ENCODE measurements at regions not wholly inside any gene's neighbourhood (a gene's known extent, or its start where the extent isn't known, plus 50 kb on each side); places are given as distances from the start of the nearest gene placed in this dataset.

DNA sequence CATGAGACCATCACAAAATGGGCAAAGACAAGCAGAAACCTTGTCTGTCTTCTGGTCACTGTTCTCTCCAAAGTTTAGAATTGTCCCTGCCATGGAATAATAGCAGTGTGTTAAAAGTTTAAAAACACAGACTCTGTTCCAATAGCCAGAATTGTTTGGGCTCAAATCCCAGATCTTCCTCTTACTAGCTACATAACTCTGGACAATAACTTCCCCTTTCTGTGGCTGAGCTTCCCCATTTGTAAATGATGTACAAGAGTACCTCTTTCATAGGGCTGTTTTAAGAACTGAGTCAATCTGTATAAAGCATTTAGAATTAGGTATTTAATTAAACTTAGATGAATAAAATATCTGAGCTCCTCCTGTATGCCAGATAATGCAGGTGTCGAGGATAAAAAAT is 623.0 kb downstream of the NTRK3 start:
- H3K27me3 ChIP-seq (ENCODE audit: insufficient read depth) = no peaks in the 10 kb centered on the region
- peaks cover 20% of the 10 kb centered on the region for H3K9me2 ChIP-seq (ENCODE audit: insufficient read depth)
- no peaks in the 10 kb centered on the region for H3K9me3 Mint-ChIP-seq
- no peak overlapping the region for H3K4me3 Mint-ChIP-seq
- no peak for TF ChIP-seq POLR2AphosphoS5 (IDR thresholded peaks at IDR 0.05; ENCODE audit: low read depth)
- no peak for TF ChIP-seq ZNF331 (CRISPR knock-in tag; IDR thresholded peaks at IDR 0.05; ENCODE audit: low read depth)
- no peak for TF ChIP-seq JUNB (IDR thresholded peaks at IDR 0.05; ENCODE audit: unreplicated experiment)
- no peak for TF ChIP-seq CREB1 (CRISPR knock-in tag; IDR thresholded peaks at IDR 0.05; ENCODE audit: low read depth)
- TF ChIP-seq NANOG (IDR thresholded peaks at IDR 0.05; ENCODE audit: borderline replicate concordance) = no peak
- TF ChIP-seq, protein P1, sequence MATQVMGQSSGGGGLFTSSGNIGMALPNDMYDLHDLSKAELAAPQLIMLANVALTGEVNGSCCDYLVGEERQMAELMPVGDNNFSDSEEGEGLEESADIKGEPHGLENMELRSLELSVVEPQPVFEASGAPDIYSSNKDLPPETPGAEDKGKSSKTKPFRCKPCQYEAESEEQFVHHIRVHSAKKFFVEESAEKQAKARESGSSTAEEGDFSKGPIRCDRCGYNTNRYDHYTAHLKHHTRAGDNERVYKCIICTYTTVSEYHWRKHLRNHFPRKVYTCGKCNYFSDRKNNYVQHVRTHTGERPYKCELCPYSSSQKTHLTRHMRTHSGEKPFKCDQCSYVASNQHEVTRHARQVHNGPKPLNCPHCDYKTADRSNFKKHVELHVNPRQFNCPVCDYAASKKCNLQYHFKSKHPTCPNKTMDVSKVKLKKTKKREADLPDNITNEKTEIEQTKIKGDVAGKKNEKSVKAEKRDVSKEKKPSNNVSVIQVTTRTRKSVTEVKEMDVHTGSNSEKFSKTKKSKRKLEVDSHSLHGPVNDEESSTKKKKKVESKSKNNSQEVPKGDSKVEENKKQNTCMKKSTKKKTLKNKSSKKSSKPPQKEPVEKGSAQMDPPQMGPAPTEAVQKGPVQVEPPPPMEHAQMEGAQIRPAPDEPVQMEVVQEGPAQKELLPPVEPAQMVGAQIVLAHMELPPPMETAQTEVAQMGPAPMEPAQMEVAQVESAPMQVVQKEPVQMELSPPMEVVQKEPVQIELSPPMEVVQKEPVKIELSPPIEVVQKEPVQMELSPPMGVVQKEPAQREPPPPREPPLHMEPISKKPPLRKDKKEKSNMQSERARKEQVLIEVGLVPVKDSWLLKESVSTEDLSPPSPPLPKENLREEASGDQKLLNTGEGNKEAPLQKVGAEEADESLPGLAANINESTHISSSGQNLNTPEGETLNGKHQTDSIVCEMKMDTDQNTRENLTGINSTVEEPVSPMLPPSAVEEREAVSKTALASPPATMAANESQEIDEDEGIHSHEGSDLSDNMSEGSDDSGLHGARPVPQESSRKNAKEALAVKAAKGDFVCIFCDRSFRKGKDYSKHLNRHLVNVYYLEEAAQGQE (IDR thresholded peaks at IDR 0.05; ENCODE audit: unreplicated experiment) = no peak
- TF ChIP-seq STAT1 (IDR thresholded peaks at IDR 0.05; ENCODE audit: unreplicated experiment) = no peak
- no peaks in the 10 kb centered on the region for H3K27me3 Mint-ChIP-seq (ENCODE audit: insufficient read depth, low read depth, poor library complexity)
- H2AFZ ChIP-seq = no peak overlapping the region
- H3F3A ChIP-seq (replicated peaks; ENCODE audit: low read depth) = no peaks in the 10 kb centered on the region
- ATAC-seq (no peak), DNase-seq (ENCODE audit: low spot score) (no peak)
- no peak overlapping the region for H3K4me2 ChIP-seq
- H3K4me3 ChIP-seq = no peak overlapping the region
- H3K79me2 ChIP-seq (replicated peaks; ENCODE audit: insufficient read depth) = no peaks in the 10 kb centered on the region
- no peak overlapping the region for H3K27ac ChIP-seq (ENCODE audit: low read depth)
- H3K27ac Mint-ChIP-seq = no peak overlapping the region
- H3K36me3 Mint-ChIP-seq (ENCODE audit: low read depth) = no peaks in the 10 kb centered on the region
- H4K20me1 ChIP-seq (replicated peaks; ENCODE audit: insufficient read depth) = no peaks in the 10 kb centered on the region
- H3K4me1 ChIP-seq (ENCODE audit: insufficient read depth) = no peaks in the 10 kb centered on the region
- H3K36me3 ChIP-seq (ENCODE audit: insufficient read depth) = no peaks in the 10 kb centered on the region
- peaks cover under 1% of the 10 kb centered on the region; the same call in 2 of the 3 replicates for H3K4me1 Mint-ChIP-seq

DNA sequence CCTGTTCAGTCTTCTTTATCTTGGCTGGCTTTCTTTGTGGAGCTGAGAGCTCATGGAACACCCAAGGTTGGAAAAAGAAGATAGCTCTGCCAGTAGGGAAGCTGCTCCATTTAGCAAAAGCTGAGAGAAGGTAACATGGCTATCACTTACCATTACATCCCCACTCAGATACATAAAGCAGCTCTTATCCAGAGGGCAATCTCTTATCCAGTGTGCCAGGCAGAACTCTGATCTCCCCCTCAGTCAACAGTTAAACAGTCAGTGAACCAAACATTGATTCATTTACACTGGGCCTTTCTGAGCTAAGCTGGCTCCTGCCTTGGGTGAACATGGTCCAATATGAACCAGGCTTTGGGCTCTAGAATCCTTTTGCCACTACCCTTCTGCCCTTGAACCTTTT is 624.2 kb downstream of the NTRK3 start:
- H3K4me2 ChIP-seq = no peak overlapping the region
- Mint-ChIP-seq H3K27ac (no peak overlapping the region), H3K27me3 (ENCODE audit: insufficient read depth, low read depth, poor library complexity) (no peaks in the 10 kb centered on the region), H3K36me3 (ENCODE audit: low read depth) (no peaks in the 10 kb centered on the region), H3K4me3 (no peak overlapping the region), H3K4me1 (no peaks in the 10 kb centered on the region), H3K9me3 (no peaks in the 10 kb centered on the region)
- H3F3A ChIP-seq (replicated peaks; ENCODE audit: low read depth) = no peaks in the 10 kb centered on the region
- H3K4me3 ChIP-seq = no peak overlapping the region
- H3K27ac ChIP-seq (ENCODE audit: low read depth) = no peak overlapping the region
- H2AFZ ChIP-seq = no peak overlapping the region
- H3K9me2 ChIP-seq (ENCODE audit: insufficient read depth) = peaks cover 15% of the 10 kb centered on the region
- no peaks in the 10 kb centered on the region for H3K27me3 ChIP-seq (ENCODE audit: insufficient read depth)
- DNase-seq (ENCODE audit: low spot score) = no peak
- no peak for ATAC-seq
- H3K4me1 ChIP-seq (ENCODE audit: insufficient read depth) = no peaks in the 10 kb centered on the region
- no peaks in the 10 kb centered on the region for H4K20me1 ChIP-seq (replicated peaks; ENCODE audit: insufficient read depth)
- no peaks in the 10 kb centered on the region for H3K79me2 ChIP-seq (replicated peaks; ENCODE audit: insufficient read depth)
- no peaks in the 10 kb centered on the region for H3K36me3 ChIP-seq (ENCODE audit: insufficient read depth)
- TF ChIP-seq ZNF114 (CRISPR knock-in tag; IDR thresholded peaks at IDR 0.05) (no peak), POLR2AphosphoS5 (IDR thresholded peaks at IDR 0.05; ENCODE audit: low read depth) (no peak), NANOG (IDR thresholded peaks at IDR 0.05; ENCODE audit: borderline replicate concordance) (no peak), EZH2 (IDR thresholded peaks at IDR 0.05; ENCODE audit: low read depth, unreplicated experiment) (no peak)
- TF ChIP-seq, protein P2, sequence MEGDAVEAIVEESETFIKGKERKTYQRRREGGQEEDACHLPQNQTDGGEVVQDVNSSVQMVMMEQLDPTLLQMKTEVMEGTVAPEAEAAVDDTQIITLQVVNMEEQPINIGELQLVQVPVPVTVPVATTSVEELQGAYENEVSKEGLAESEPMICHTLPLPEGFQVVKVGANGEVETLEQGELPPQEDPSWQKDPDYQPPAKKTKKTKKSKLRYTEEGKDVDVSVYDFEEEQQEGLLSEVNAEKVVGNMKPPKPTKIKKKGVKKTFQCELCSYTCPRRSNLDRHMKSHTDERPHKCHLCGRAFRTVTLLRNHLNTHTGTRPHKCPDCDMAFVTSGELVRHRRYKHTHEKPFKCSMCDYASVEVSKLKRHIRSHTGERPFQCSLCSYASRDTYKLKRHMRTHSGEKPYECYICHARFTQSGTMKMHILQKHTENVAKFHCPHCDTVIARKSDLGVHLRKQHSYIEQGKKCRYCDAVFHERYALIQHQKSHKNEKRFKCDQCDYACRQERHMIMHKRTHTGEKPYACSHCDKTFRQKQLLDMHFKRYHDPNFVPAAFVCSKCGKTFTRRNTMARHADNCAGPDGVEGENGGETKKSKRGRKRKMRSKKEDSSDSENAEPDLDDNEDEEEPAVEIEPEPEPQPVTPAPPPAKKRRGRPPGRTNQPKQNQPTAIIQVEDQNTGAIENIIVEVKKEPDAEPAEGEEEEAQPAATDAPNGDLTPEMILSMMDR (conservative IDR thresholded peaks at IDR 0.05; ENCODE audit: low read depth in 2 of 2) = no peak
- TF ChIP-seq, protein P3, sequence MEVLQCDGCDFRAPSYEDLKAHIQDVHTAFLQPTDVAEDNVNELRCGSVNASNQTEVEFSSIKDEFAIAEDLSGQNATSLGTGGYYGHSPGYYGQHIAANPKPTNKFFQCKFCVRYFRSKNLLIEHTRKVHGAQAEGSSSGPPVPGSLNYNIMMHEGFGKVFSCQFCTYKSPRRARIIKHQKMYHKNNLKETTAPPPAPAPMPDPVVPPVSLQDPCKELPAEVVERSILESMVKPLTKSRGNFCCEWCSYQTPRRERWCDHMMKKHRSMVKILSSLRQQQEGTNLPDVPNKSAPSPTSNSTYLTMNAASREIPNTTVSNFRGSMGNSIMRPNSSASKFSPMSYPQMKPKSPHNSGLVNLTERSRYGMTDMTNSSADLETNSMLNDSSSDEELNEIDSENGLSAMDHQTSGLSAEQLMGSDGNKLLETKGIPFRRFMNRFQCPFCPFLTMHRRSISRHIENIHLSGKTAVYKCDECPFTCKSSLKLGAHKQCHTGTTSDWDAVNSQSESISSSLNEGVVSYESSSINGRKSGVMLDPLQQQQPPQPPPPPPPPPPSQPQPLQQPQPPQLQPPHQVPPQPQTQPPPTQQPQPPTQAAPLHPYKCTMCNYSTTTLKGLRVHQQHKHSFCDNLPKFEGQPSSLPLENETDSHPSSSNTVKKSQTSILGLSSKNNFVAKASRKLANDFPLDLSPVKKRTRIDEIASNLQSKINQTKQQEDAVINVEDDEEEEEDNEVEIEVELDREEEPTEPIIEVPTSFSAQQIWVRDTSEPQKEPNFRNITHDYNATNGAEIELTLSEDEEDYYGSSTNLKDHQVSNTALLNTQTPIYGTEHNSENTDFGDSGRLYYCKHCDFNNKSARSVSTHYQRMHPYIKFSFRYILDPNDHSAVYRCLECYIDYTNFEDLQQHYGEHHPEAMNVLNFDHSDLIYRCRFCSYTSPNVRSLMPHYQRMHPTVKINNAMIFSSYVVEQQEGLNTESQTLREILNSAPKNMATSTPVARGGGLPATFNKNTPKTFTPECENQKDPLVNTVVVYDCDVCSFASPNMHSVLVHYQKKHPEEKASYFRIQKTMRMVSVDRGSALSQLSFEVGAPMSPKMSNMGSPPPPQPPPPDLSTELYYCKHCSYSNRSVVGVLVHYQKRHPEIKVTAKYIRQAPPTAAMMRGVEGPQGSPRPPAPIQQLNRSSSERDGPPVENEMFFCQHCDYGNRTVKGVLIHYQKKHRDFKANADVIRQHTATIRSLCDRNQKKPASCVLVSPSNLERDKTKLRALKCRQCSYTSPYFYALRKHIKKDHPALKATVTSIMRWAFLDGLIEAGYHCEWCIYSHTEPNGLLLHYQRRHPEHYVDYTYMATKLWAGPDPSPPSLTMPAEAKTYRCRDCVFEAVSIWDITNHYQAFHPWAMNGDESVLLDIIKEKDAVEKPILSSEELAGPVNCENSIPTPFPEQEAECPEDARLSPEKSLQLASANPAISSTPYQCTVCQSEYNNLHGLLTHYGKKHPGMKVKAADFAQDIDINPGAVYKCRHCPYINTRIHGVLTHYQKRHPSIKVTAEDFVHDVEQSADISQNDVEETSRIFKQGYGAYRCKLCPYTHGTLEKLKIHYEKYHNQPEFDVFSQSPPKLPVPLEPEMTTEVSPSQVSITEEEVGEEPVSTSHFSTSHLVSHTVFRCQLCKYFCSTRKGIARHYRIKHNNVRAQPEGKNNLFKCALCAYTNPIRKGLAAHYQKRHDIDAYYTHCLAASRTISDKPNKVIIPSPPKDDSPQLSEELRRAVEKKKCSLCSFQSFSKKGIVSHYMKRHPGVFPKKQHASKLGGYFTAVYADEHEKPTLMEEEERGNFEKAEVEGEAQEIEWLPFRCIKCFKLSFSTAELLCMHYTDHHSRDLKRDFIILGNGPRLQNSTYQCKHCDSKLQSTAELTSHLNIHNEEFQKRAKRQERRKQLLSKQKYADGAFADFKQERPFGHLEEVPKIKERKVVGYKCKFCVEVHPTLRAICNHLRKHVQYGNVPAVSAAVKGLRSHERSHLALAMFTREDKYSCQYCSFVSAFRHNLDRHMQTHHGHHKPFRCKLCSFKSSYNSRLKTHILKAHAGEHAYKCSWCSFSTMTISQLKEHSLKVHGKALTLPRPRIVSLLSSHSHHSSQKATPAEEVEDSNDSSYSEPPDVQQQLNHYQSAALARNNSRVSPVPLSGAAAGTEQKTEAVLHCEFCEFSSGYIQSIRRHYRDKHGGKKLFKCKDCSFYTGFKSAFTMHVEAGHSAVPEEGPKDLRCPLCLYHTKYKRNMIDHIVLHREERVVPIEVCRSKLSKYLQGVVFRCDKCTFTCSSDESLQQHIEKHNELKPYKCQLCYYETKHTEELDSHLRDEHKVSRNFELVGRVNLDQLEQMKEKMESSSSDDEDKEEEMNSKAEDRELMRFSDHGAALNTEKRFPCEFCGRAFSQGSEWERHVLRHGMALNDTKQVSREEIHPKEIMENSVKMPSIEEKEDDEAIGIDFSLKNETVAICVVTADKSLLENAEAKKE (CRISPR knock-in tag; IDR thresholded peaks at IDR 0.05) = no peak
